HG02981 (cell line): ENCODE measurements at regions not wholly inside any gene's neighbourhood (a gene's known extent, or its start where the extent isn't known, plus 50 kb on each side); places are given as distances from the start of the nearest gene placed in this dataset.
"Not testable (repeated sequence)": the region's sequence is repeated elsewhere in the genome, so short reads cannot be mapped to it uniquely, and the experiment has no call there.

Experiments
- ATAC-seq: cut with Tn5 transposase; IDR thresholded peaks from one replicate; pipeline ENCODE4 v1.9.1; 2021; ENCODE audit warnings: mild to moderate bottlenecking, moderate library complexity; ENCODE audit not compliant: unreplicated experiment

- no peak for ATAC-seq
Observed at GRCh38 chr12:38157933-38158401, 158.6 kb upstream of the ALG10B start.

GRCh38 chr12:38158428-38159091 lies 158.0 kb upstream of the ALG10B start:
- ATAC-seq = no peak

- ATAC-seq = no peak
Observed at GRCh38 chr12:38159092-38159551, 157.5 kb upstream of the ALG10B start.

GRCh38 chr12:38159591-38160317 lies 156.8 kb upstream of the ALG10B start:
- ATAC-seq = no peak

- ATAC-seq = no peak
Observed at GRCh38 chr12:38160318-38161122, 156.1 kb upstream of the ALG10B start.

- ATAC-seq = no peak
Observed at GRCh38 chr12:38161123-38162000, 155.2 kb upstream of the ALG10B start.

- ATAC-seq = no peak
Observed at GRCh38 chr12:38162013-38162412, 154.6 kb upstream of the ALG10B start.

GRCh38 chr12:38162708-38163441 lies 153.7 kb upstream of the ALG10B start:
- no peak for ATAC-seq

GRCh38 chr12:38163442-38163801 lies 153.2 kb upstream of the ALG10B start:
- ATAC-seq = no peak

GRCh38 chr12:38166225-38166624 lies 150.3 kb upstream of the ALG10B start:
- no peak for ATAC-seq

GRCh38 chr12:38175538-38175937 lies 141.0 kb upstream of the ALG10B start:
- ATAC-seq = no peak

- not testable (repeated sequence) for ATAC-seq
Observed at GRCh38 chr12:38183617-38184016, 133.0 kb upstream of the ALG10B start.

GRCh38 chr12:38197286-38197685 lies 119.3 kb upstream of the ALG10B start:
- not testable (repeated sequence) for ATAC-seq

- no peak for ATAC-seq
Observed at GRCh38 chr12:38201461-38202276, 114.9 kb upstream of the ALG10B start.

- ATAC-seq = no peak
Observed at GRCh38 chr12:38204831-38205230, 111.7 kb upstream of the ALG10B start.

- no peak for ATAC-seq
Observed at GRCh38 chr12:38222011-38222410, 94.6 kb upstream of the ALG10B start.

GRCh38 chr12:38238328-38238727 lies 78.2 kb upstream of the ALG10B start:
- ATAC-seq = not testable (repeated sequence)

GRCh38 chr12:38253778-38254177 lies 62.8 kb upstream of the ALG10B start:
- ATAC-seq = no peak

- ATAC-seq = no peak
Observed at GRCh38 chr12:38258411-38258810, 58.2 kb upstream of the ALG10B start.
